ENCODE measurements at regions not wholly inside any gene's neighbourhood (a gene's known extent, or its start where the extent isn't known, plus 50 kb on each side); places are given as distances from the start of the nearest gene placed in this dataset.

DNA sequence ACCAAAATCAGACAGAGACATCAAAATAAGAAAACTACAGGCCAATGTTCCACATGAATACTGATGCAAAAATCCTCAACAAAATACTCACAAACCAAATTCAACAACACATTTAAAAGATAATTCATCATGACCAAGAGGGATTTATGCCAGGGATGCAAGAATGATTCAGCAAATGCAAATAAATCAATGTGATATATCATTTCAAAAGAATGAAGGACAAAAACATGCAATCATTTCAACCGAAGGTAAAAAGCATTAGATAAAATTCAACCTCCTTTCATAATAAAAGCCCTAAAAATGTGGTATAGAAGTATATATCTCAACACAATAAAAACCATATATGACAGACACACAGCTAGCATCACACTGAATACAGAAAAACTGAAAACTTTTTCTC, 81.5 kb upstream of the LYPLAL1 start:
- POLR2A ChIA-PET (ENCODE audit: partially characterized antibody), result no interaction called here
- no peak overlapping the region for H2BK5ac ChIP-seq (ENCODE audit: low read depth, low read length)
- no peaks in the 10 kb centered on the region for H3K9me3 ChIP-seq (ENCODE audit: insufficient read depth in 2 of 2, low read depth in 1 of 2, low read length in 1 of 2)
- no peaks in the 10 kb centered on the region for H4K20me1 ChIP-seq (replicated peaks in 1 of 2; ENCODE audit: control insufficient read depth in 1 of 2, insufficient read depth in 2 of 2, low read length in 2 of 2)
- H3K79me1 ChIP-seq (ENCODE audit: low read depth, low read length), result no peaks in the 10 kb centered on the region
- H2BK15ac ChIP-seq (ENCODE audit: low read length), result no peak overlapping the region
- H3K56ac ChIP-seq (replicated peaks; ENCODE audit: insufficient read length, low read depth, low read length), result no peak overlapping the region
- H4K91ac ChIP-seq (replicated peaks; ENCODE audit: insufficient read length, low read length), result no peak overlapping the region
- H3K27ac ChIP-seq (ENCODE audit: low read depth, low read length), result no peak overlapping the region
- peaks cover 0 to 5% (median 1%) of the 10 kb centered on the region in 4 experiments; a peak in 2 of 7 replicates for H3K4me1 ChIP-seq (replicated peaks in 1 of 4; ENCODE audit: control insufficient read depth in 3 of 4, insufficient read depth in 4 of 4, low read length in 3 of 4)
- H2AK5ac ChIP-seq (ENCODE audit: low read depth, low read length), result no peak overlapping the region
- no peak overlapping the region for H2BK20ac ChIP-seq (ENCODE audit: low read length)
- no peaks in the 10 kb centered on the region for H3K36me3 ChIP-seq (ENCODE audit: control insufficient read depth in 2 of 4, insufficient read depth in 4 of 4, low read length in 3 of 4)
- no peak overlapping the region for H3K4me2 ChIP-seq (ENCODE audit: insufficient read depth in 1 of 2, low read depth in 2 of 2, low read length in 2 of 2)
- no peak overlapping the region for H2BK12ac ChIP-seq (ENCODE audit: low read depth, low read length)
- H3K9ac ChIP-seq (replicated peaks in 1 of 4; ENCODE audit: extremely low read depth in 1 of 4, low read depth in 3 of 4, low read length in 3 of 4), result no peak overlapping the region
- no peak overlapping the region for H3K14ac ChIP-seq (ENCODE audit: insufficient read length)
- H3K79me2 ChIP-seq (ENCODE audit: control insufficient read depth in 1 of 2, insufficient read depth in 2 of 2, low read length in 2 of 2), result no peaks in the 10 kb centered on the region
- H2BK120ac ChIP-seq (replicated peaks; ENCODE audit: low read depth, low read length), result no peak overlapping the region
- H4K5ac ChIP-seq (ENCODE audit: insufficient read length, low read depth, low read length), result no peak overlapping the region
- CTCF ChIA-PET (ENCODE audit: partially characterized antibody), result no interaction called here
- no peak overlapping the region for H3K18ac ChIP-seq (ENCODE audit: extremely low read depth, low read length)
- H3K23ac ChIP-seq (ENCODE audit: insufficient read length), result no peak overlapping the region
- H4K8ac ChIP-seq (ENCODE audit: extremely low read depth, insufficient read depth, low read length), result no peak overlapping the region
- no peak overlapping the region for H3K4ac ChIP-seq (replicated peaks; ENCODE audit: insufficient read length, low read depth, low read length)
- no peaks in the 10 kb centered on the region for H3K27me3 ChIP-seq (replicated peaks in 1 of 4; ENCODE audit: control insufficient read depth in 3 of 4, extremely low read depth in 1 of 4, insufficient read depth in 3 of 4, low read length in 3 of 4)
- no peak overlapping the region for H2AFZ ChIP-seq (ENCODE audit: low read length)
- 86% methylated on average over 1 of the region's 1 CpG; no CpG with 5 or more reads in 1 of the 2 experiments for WGBS, 2 experiments (ENCODE audit: extremely low coverage in 1 of 2, insufficient coverage in 1 of 2, insufficient read length in 1 of 2, insufficient replicate concordance in 2 of 2, low coverage in 1 of 2, low lambda C conversion rate in 2 of 2, missing lambda C conversion rate in 1 of 2)
- H3K23me2 ChIP-seq (ENCODE audit: low read depth, low read length), result no peaks in the 10 kb centered on the region
- DNase-seq (ENCODE audit: low read depth in 1 of 2, low spot score in 2 of 2), result no peak
- no peak for FAIRE-seq
- no peak overlapping the region for H3K4me3 ChIP-seq (ENCODE audit: extremely low read depth in 1 of 4, insufficient read depth in 2 of 4, low read depth in 3 of 4, low read length in 4 of 4)
- TF ChIP-seq, protein P1, sequence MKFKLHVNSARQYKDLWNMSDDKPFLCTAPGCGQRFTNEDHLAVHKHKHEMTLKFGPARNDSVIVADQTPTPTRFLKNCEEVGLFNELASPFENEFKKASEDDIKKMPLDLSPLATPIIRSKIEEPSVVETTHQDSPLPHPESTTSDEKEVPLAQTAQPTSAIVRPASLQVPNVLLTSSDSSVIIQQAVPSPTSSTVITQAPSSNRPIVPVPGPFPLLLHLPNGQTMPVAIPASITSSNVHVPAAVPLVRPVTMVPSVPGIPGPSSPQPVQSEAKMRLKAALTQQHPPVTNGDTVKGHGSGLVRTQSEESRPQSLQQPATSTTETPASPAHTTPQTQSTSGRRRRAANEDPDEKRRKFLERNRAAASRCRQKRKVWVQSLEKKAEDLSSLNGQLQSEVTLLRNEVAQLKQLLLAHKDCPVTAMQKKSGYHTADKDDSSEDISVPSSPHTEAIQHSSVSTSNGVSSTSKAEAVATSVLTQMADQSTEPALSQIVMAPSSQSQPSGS (IDR thresholded peaks at IDR 0.05; ENCODE audit: low read length), result no peak
